RCC 7860 (cell line): ENCODE measurements at regions not wholly inside any gene's neighbourhood (a gene's known extent, or its start where the extent isn't known, plus 50 kb on each side); places are given as distances from the start of the nearest gene placed in this dataset.

Experiments used
- DNase-seq: peaks from one replicate; pipeline ENCODE4 v3.0.0-alpha.2; 2015; ENCODE audit warnings: low spot score
- FAIRE-seq: peaks from 2 replicates; lab custom pipeline; 2012; peaks lifted over from hg19 to GRCh38; lab: Jason Lieb, UNC

GRCh38 chr9:88234114-88234513 lies 95.8 kb upstream of the SPATA31C2 start:
- FAIRE-seq: no peak

GRCh38 chr9:88233091-88233490 lies 94.8 kb upstream of the SPATA31C2 start:
- DNase-seq (no peak), FAIRE-seq (no peak)

More at GRCh38 chr9:88234114-88234513, 95.8 kb upstream of the SPATA31C2 start:
- no peak for DNase-seq

GRCh38 chr9:88230612-88231011 lies 92.3 kb upstream of the SPATA31C2 start:
- FAIRE-seq (no peak), DNase-seq (no peak)

GRCh38 chr9:88229434-88229833 lies 91.2 kb upstream of the SPATA31C2 start:
- DNase-seq: no peak
- no peak for FAIRE-seq

GRCh38 chr9:88224938-88225337 lies 86.7 kb upstream of the SPATA31C2 start:
- no peak for FAIRE-seq
- DNase-seq: no peak

- no peak for FAIRE-seq
- DNase-seq: no peak
Measured at GRCh38 chr9:88221105-88221504, 82.8 kb upstream of the SPATA31C2 start.

GRCh38 chr9:88220652-88221051 lies 82.4 kb upstream of the SPATA31C2 start:
- DNase-seq: no peak
- FAIRE-seq: no peak

- DNase-seq: no peak
- no peak for FAIRE-seq
Measured at GRCh38 chr9:88219601-88220000, 81.3 kb upstream of the SPATA31C2 start.

GRCh38 chr9:88218726-88219125 lies 80.5 kb upstream of the SPATA31C2 start:
- no peak for FAIRE-seq

GRCh38 chr9:88216126-88216995 lies 78.1 kb upstream of the SPATA31C2 start:
- FAIRE-seq: no peak
- DNase-seq: no peak

More at GRCh38 chr9:88218726-88219125, 80.5 kb upstream of the SPATA31C2 start:
- DNase-seq: peak; percentile 32

- FAIRE-seq (no peak), DNase-seq (no peak)
Measured at GRCh38 chr9:88215196-88216125, 77.2 kb upstream of the SPATA31C2 start.

- FAIRE-seq (no peak), DNase-seq (no peak)
Measured at GRCh38 chr9:88202321-88202720, 64.0 kb upstream of the SPATA31C2 start.

GRCh38 chr9:88198341-88198807 lies 60.1 kb upstream of the SPATA31C2 start:
- DNase-seq: no peak
- FAIRE-seq: no peak

GRCh38 chr9:88197781-88198340 lies 59.6 kb upstream of the SPATA31C2 start:
- DNase-seq (no peak), FAIRE-seq (no peak)

- DNase-seq: no peak
- no peak for FAIRE-seq
Measured at GRCh38 chr9:88197016-88197415, 58.7 kb upstream of the SPATA31C2 start.

GRCh38 chr9:88196142-88196790 lies 58.0 kb upstream of the SPATA31C2 start:
- no peak for FAIRE-seq
- no peak for DNase-seq

GRCh38 chr9:88193766-88194165 lies 55.5 kb upstream of the SPATA31C2 start:
- FAIRE-seq: no peak
- DNase-seq: no peak

- FAIRE-seq: no peak
- no peak for DNase-seq
Measured at GRCh38 chr9:88191456-88191855, 53.2 kb upstream of the SPATA31C2 start.

GRCh38 chr9:88189371-88189770 lies 51.1 kb upstream of the SPATA31C2 start:
- no peak for FAIRE-seq
- DNase-seq: no peak
